ENCODE measurements at regions not wholly inside any gene's neighbourhood (a gene's known extent, or its start where the extent isn't known, plus 50 kb on each side); places are given as distances from the start of the nearest gene placed in this dataset.

DNA sequence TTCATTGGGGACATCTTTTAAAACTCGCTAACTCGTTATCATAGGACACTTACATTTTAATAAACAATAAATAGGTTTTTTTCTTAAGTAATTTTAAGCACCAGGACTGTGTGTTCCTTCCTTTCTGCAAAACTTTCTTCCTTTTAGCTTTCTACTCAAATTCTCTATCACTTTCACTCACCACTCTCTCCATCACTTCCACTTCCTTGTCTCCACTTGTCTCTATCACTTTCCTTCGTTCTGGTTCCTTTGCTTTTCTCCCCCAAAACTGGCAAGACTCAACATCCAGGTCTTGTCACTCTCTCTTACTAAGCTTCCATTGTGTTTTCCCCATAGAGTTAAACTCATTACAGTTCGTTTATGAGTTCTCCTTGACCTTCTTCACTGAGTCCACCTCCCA lies 99.0 kb downstream of the ZPLD1 start:
- no peak overlapping the region for H3K4ac ChIP-seq (replicated peaks; ENCODE audit: insufficient read length, low read depth, low read length)
- no peaks in the 10 kb centered on the region for H3K79me1 ChIP-seq (ENCODE audit: low read depth, low read length)
- H4K5ac ChIP-seq (ENCODE audit: insufficient read length, low read depth, low read length), result no peak overlapping the region
- H3K23me2 ChIP-seq (ENCODE audit: low read depth, low read length), result no peaks in the 10 kb centered on the region; the same call in 1 of the 2 replicates
- FAIRE-seq, result no peak
- no peak overlapping the region for H3K9ac ChIP-seq (replicated peaks in 1 of 4; ENCODE audit: extremely low read depth in 1 of 4, low read depth in 3 of 4, low read length in 3 of 4)
- H2BK15ac ChIP-seq (ENCODE audit: low read length), result no peak overlapping the region
- H3K79me2 ChIP-seq (ENCODE audit: control insufficient read depth in 1 of 2, insufficient read depth in 2 of 2, low read length in 2 of 2), result no peaks in the 10 kb centered on the region
- no peak overlapping the region for H4K8ac ChIP-seq (ENCODE audit: extremely low read depth, insufficient read depth, low read length)
- 88% methylated on average over 4 of the region's 4 CpGs; no CpG with 5 or more reads in 1 of the 2 experiments for WGBS, 2 experiments (ENCODE audit: extremely low coverage in 1 of 2, insufficient coverage in 1 of 2, insufficient read length in 1 of 2, insufficient replicate concordance in 2 of 2, low coverage in 1 of 2, low lambda C conversion rate in 2 of 2, missing lambda C conversion rate in 1 of 2)
- no peak overlapping the region for H3K23ac ChIP-seq (ENCODE audit: insufficient read length)
- peaks cover 0 to 1% (median 0%) of the 10 kb centered on the region in 4 experiments; a peak in 1 of 7 replicates for H3K27me3 ChIP-seq (replicated peaks in 1 of 4; ENCODE audit: control insufficient read depth in 3 of 4, extremely low read depth in 1 of 4, insufficient read depth in 3 of 4, low read length in 3 of 4)
- H2BK12ac ChIP-seq (ENCODE audit: low read depth, low read length), result no peak overlapping the region
- CTCF ChIA-PET (ENCODE audit: partially characterized antibody), result interaction anchor here (0.7 to 10.6 kb wide), 10 partner anchors 11 to 309 kb away, joined by 3 to 99 read pairs (median 3); no protein-coding TSS in a partner anchor
- no peak overlapping the region for H3K56ac ChIP-seq (replicated peaks; ENCODE audit: insufficient read length, low read depth, low read length)
- no peaks in the 10 kb centered on the region for H3K9me3 ChIP-seq (ENCODE audit: insufficient read depth in 2 of 2, low read depth in 1 of 2, low read length in 1 of 2)
- no peaks in the 10 kb centered on the region for H3K36me3 ChIP-seq (ENCODE audit: control insufficient read depth in 2 of 4, insufficient read depth in 4 of 4, low read length in 3 of 4)
- H2BK120ac ChIP-seq (replicated peaks; ENCODE audit: low read depth, low read length), result no peak overlapping the region
- no peak overlapping the region for H3K27ac ChIP-seq (ENCODE audit: low read depth, low read length)
- no peak overlapping the region for H3K4me2 ChIP-seq (ENCODE audit: insufficient read depth in 1 of 2, low read depth in 2 of 2, low read length in 2 of 2)
- H4K91ac ChIP-seq (replicated peaks; ENCODE audit: insufficient read length, low read length), result no peak overlapping the region
- H2AK5ac ChIP-seq (ENCODE audit: low read depth, low read length), result no peak overlapping the region
- H2BK5ac ChIP-seq (ENCODE audit: low read depth, low read length), result no peak overlapping the region
- H3K4me3 ChIP-seq (ENCODE audit: extremely low read depth in 1 of 4, insufficient read depth in 2 of 4, low read depth in 3 of 4, low read length in 4 of 4), result no peak overlapping the region
- H3K4me1 ChIP-seq (replicated peaks in 1 of 4; ENCODE audit: control insufficient read depth in 3 of 4, insufficient read depth in 4 of 4, low read length in 3 of 4), result no peaks in the 10 kb centered on the region
- H3K18ac ChIP-seq (ENCODE audit: extremely low read depth, low read length), result no peak overlapping the region
- H4K20me1 ChIP-seq (replicated peaks in 1 of 2; ENCODE audit: control insufficient read depth in 1 of 2, insufficient read depth in 2 of 2, low read length in 2 of 2), result no peaks in the 10 kb centered on the region
- no peak for DNase-seq (ENCODE audit: low read depth in 1 of 2, low spot score in 2 of 2)
- H3K14ac ChIP-seq (ENCODE audit: insufficient read length), result no peak overlapping the region
- no peak overlapping the region for H2AFZ ChIP-seq (ENCODE audit: low read length)
- TF ChIP-seq NRF1 (IDR thresholded peaks at IDR 0.05; ENCODE audit: low read depth, low read length), result no peak
- no peak for TF ChIP-seq ZNF274 (IDR thresholded peaks at IDR 0.05; ENCODE audit: borderline replicate concordance, extremely low read depth, low read length)
- no peak for TF ChIP-seq CREB1 (IDR thresholded peaks at IDR 0.05)
- no peak for TF ChIP-seq EGR1 (IDR thresholded peaks at IDR 0.05; ENCODE audit: borderline replicate concordance, low read depth, low read length)
- no peak overlapping the region for H2BK20ac ChIP-seq (ENCODE audit: low read length)
- POLR2A ChIA-PET (ENCODE audit: partially characterized antibody), result interaction anchor here (0.6 kb wide), 1 partner anchor 677 kb away, joined by 3 read pairs; no protein-coding TSS in a partner anchor
